Tibial nerve (tissue), 4 donors: ENCODE measurements at regions not wholly inside any gene's neighbourhood (a gene's known extent, or its start where the extent isn't known, plus 50 kb on each side); places are given as distances from the start of the nearest gene placed in this dataset.

ENCODE experiments used
- DNase-seq, 2 donors: peaks; one replicate each; pipeline ENCODE4 v3.0.0-alpha.2; 2019; ENCODE audit warnings: low spot score in 2 of 2
- H3K27ac ChIP-seq, 4 donors: fragments of 200-600 bp; sonication (generic) in 3 of 4; one replicate each; pipeline ENCODE4 v1.5.1; 2017 to 2019; ENCODE audit warnings: mild to moderate bottlenecking in 1 of 4
- H3K27me3 ChIP-seq, 2 donors: fragments of 200-600 bp; sonication (generic) in 1 of 2; one replicate each; pipeline versions ENCODE4 v1.5.1 to v1.6.0; 2017 to 2019
- H3K36me3 ChIP-seq, 3 donors: fragments of 200-600 bp; sonication (generic); one replicate each; pipeline ENCODE4 v1.5.1; 2018 to 2019
- H3K4me1 ChIP-seq, 4 donors: fragments of 200-600 bp; sonication (generic) in 3 of 4; one replicate each; pipeline ENCODE4 v1.5.1; 2017 to 2019
- H3K4me3 ChIP-seq, 4 donors: fragments of 200-600 bp; sonication (generic) in 3 of 4; one replicate each; pipeline ENCODE4 v1.5.1; 2017 to 2019; ENCODE audit warnings: mild to moderate bottlenecking in 1 of 4, moderate library complexity in 1 of 4
- H3K9me3 ChIP-seq, 4 donors: fragments of 200-600 bp; sonication (generic) in 3 of 4; one replicate each; pipeline ENCODE4 v1.5.1; 2017 to 2019
- CTCF ChIP-seq, 5 experiments: fragments of 200-600 bp in 3 of 5; fragments of 450-650 bp in 2 of 5; sonication (generic) in 3 of 5; IDR thresholded peaks; one replicate each; pipeline ENCODE4 v1.5.1; 2016 to 2019; ENCODE audit warnings: antibody characterized with exemption in 5 of 5, mild to moderate bottlenecking in 3 of 5, moderate library complexity in 2 of 5
- EP300 ChIP-seq, 2 donors: sonication (generic); formaldehyde crosslinking; IDR thresholded peaks; one replicate each; pipeline ENCODE4 v1.6.1; 2017; ENCODE audit warnings: antibody characterized with exemption in 2 of 2, mild to moderate bottlenecking in 1 of 2
- POLR2A ChIP-seq, 2 donors: fragments of 450-650 bp; IDR thresholded peaks; one replicate each; pipeline ENCODE4 v1.6.1; 2017; ENCODE audit warnings: antibody characterized with exemption in 2 of 2, mild to moderate bottlenecking in 2 of 2, moderate library complexity in 2 of 2
- WGBS, 2 donors: methylation state at CpG; one replicate each; pipeline ENCODE4 v1.1.5; 2018; 5-methylcytosine and 5-hydroxymethylcytosine counted together

- Histone ChIP-seq H3K27me3 (no peaks in the 10 kb centered on the region), H3K4me3 (no peak overlapping the region), H3K4me1 (peaks cover 0 to 38% (median 4%) of the 10 kb centered on the region in 4 donors), H3K9me3 (no peaks in the 10 kb centered on the region), H3K36me3 (no peaks in the 10 kb centered on the region), H3K27ac (no peak overlapping the region)
- 75 to 81% methylated on average over 7 of the region's 7 CpGs for WGBS, 2 donors
- TF ChIP-seq POLR2A (IDR thresholded peaks at IDR 0.05) (no peak), CTCF (IDR thresholded peaks at IDR 0.05) (no peak), EP300 (IDR thresholded peaks at IDR 0.05) (no peak)
- no peak for DNase-seq
These were observed 385.2 kb downstream of the PLK2 start for GRCh38 chr5:58074717-58075116.

- Histone ChIP-seq H3K4me3 (no peak overlapping the region), H3K27me3 (no peaks in the 10 kb centered on the region), H3K27ac (no peak overlapping the region), H3K9me3 (no peaks in the 10 kb centered on the region), H3K36me3 (no peaks in the 10 kb centered on the region), H3K4me1 (peaks cover 0 to 38% (median 4%) of the 10 kb centered on the region in 4 donors)
- WGBS, 2 donors = 65 to 75% methylated on average over 4 of the region's 4 CpGs
- TF ChIP-seq EP300 (IDR thresholded peaks at IDR 0.05) (no peak), POLR2A (IDR thresholded peaks at IDR 0.05) (no peak), CTCF (IDR thresholded peaks at IDR 0.05) (no peak)
- DNase-seq = no peak
These were observed 385.7 kb downstream of the PLK2 start for GRCh38 chr5:58074222-58074621.

- 40 to 43% methylated on average over 2 of the region's 2 CpGs for WGBS, 2 donors
- Histone ChIP-seq H3K27me3 (no peaks in the 10 kb centered on the region), H3K4me3 (no peak overlapping the region), H3K27ac (peak overlapping the region in 2 of 4 donors; percentile 34 to 47), H3K36me3 (no peaks in the 10 kb centered on the region), H3K4me1 (peaks cover 0 to 36% (median 4%) of the 10 kb centered on the region in 4 donors), H3K9me3 (no peaks in the 10 kb centered on the region)
- TF ChIP-seq POLR2A (IDR thresholded peaks at IDR 0.05) (no peak), CTCF (IDR thresholded peaks at IDR 0.05) (no peak), EP300 (IDR thresholded peaks at IDR 0.05) (no peak)
- no peak for DNase-seq
These were observed 386.6 kb downstream of the PLK2 start for GRCh38 chr5:58073243-58073642.

GRCh38 chr5:58072300-58072965, 387.5 kb downstream of the PLK2 start:
- 29 to 35% methylated on average over 6 of the region's 6 CpGs for WGBS, 2 donors
- DNase-seq = no peak
- Histone ChIP-seq H3K27ac (peak overlapping the region in 1 of 4 donors; percentile 47), H3K4me1 (peaks cover 0 to 28% (median 4%) of the 10 kb centered on the region in 4 donors), H3K9me3 (no peaks in the 10 kb centered on the region), H3K36me3 (no peaks in the 10 kb centered on the region), H3K4me3 (peak overlapping the region in 1 of 4 donors; percentile 11), H3K27me3 (no peaks in the 10 kb centered on the region)
- TF ChIP-seq CTCF (IDR thresholded peaks at IDR 0.05) (no peak), POLR2A (IDR thresholded peaks at IDR 0.05) (no peak), EP300 (IDR thresholded peaks at IDR 0.05) (no peak)

- Histone ChIP-seq H3K27ac (peak overlapping the region in 1 of 4 donors; percentile 47), H3K9me3 (no peaks in the 10 kb centered on the region), H3K4me3 (no peak overlapping the region), H3K36me3 (no peaks in the 10 kb centered on the region), H3K4me1 (peaks cover 0 to 23% (median 4%) of the 10 kb centered on the region in 4 donors), H3K27me3 (no peaks in the 10 kb centered on the region)
- WGBS, 2 donors = 31 to 50% methylated on average over 4 of the region's 4 CpGs
- no peak for DNase-seq
- TF ChIP-seq CTCF (IDR thresholded peaks at IDR 0.05) (no peak), POLR2A (IDR thresholded peaks at IDR 0.05) (no peak), EP300 (IDR thresholded peaks at IDR 0.05) (no peak)
These were observed 388.3 kb downstream of the PLK2 start for GRCh38 chr5:58071566-58071965.
